Fibroblast of lung (primary cell): ENCODE measurements at regions not wholly inside any gene's neighbourhood (a gene's known extent, or its start where the extent isn't known, plus 50 kb on each side); places are given as distances from the start of the nearest gene placed in this dataset.

Experiments used
- DNase-seq, 2 donors: peaks; one replicate each; pipeline versions ENCODE4 v3.0.0 to v3.0.0-alpha.2; 2010; ENCODE audit warnings: low read depth in 2 of 2
- H2AFZ ChIP-seq: 2 replicates; pipeline ENCODE4 v1.5.1; 2012; ENCODE audit warnings: low read length, control low read depth, inconsistent platforms
- H3K27ac ChIP-seq: 2 replicates; pipeline ENCODE4 v1.5.1; 2011; ENCODE audit warnings: low read length, control low read depth; ENCODE audit not compliant: insufficient read depth
- H3K27me3 ChIP-seq: 2 replicates; pipeline ENCODE4 v1.5.1; 2011; ENCODE audit warnings: mild to moderate bottlenecking, low read length; ENCODE audit not compliant: control insufficient read depth, insufficient read depth
- H3K36me3 ChIP-seq: 2 replicates; pipeline ENCODE4 v1.5.1; 2011; ENCODE audit warnings: low read length; ENCODE audit not compliant: control insufficient read depth, insufficient read depth
- H3K4me1 ChIP-seq: 2 replicates; pipeline ENCODE4 v1.5.1; 2011; ENCODE audit warnings: low read length; ENCODE audit not compliant: control insufficient read depth, insufficient read depth; ENCODE audit errors: extremely low read depth
- H3K4me2 ChIP-seq: 2 replicates; pipeline ENCODE4 v1.5.1; 2011; ENCODE audit warnings: low read length, control low read depth; ENCODE audit not compliant: insufficient read depth; ENCODE audit errors: extremely low read depth
- H3K4me3 ChIP-seq, 4 experiments: fragments of 200-600 bp in 1 of 4; sonication (generic) in 1 of 4; replicated peaks in 1 of 4; 2 replicates each; pipeline ENCODE4 v1.5.1; 2011 to 2016; ENCODE audit warnings: low read length in 4 of 4, low read depth in 3 of 4, mild to moderate bottlenecking in 3 of 4, control low read depth in 2 of 4, inconsistent platforms in 1 of 4, mixed read lengths in 1 of 4; ENCODE audit not compliant: insufficient read depth in 1 of 4; ENCODE audit errors: control extremely low read depth in 1 of 4
- H3K79me2 ChIP-seq: 2 replicates; pipeline ENCODE4 v1.5.1; 2012; ENCODE audit warnings: mild to moderate bottlenecking, low read length, inconsistent platforms; ENCODE audit not compliant: control insufficient read depth, insufficient read depth
- H3K9ac ChIP-seq: 2 replicates; pipeline ENCODE4 v1.5.1; 2011; ENCODE audit warnings: mild to moderate bottlenecking, low read length, control low read depth; ENCODE audit not compliant: insufficient read depth
- H3K9me3 ChIP-seq: 2 replicates; pipeline ENCODE4 v1.5.1; 2012; ENCODE audit warnings: low read depth, low read length; ENCODE audit not compliant: control insufficient read depth, insufficient read depth
- H4K20me1 ChIP-seq: 2 replicates; pipeline ENCODE4 v1.5.1; 2011; ENCODE audit warnings: low read length; ENCODE audit not compliant: control insufficient read depth, insufficient read depth; ENCODE audit errors: extremely low read depth
- CTCF ChIP-seq, 2 donors: IDR thresholded peaks in 1 of 2; conservative IDR thresholded peaks in 1 of 2; 1 replicate in 1 of 2; 2 replicates in 1 of 2; pipeline ENCODE4 v1.5.1; 2011 to 2012; ENCODE audit warnings: low read length in 2 of 2, control low read depth in 1 of 2, inconsistent platforms in 1 of 2, low read depth in 1 of 2, mild to moderate bottlenecking in 1 of 2
- EZH2 ChIP-seq: IDR thresholded peaks from 2 replicates; pipeline ENCODE4 v1.5.1; 2012; ENCODE audit warnings: low read length, control low read depth, mild to moderate bottlenecking; ENCODE audit errors: missing control alignments

DNA sequence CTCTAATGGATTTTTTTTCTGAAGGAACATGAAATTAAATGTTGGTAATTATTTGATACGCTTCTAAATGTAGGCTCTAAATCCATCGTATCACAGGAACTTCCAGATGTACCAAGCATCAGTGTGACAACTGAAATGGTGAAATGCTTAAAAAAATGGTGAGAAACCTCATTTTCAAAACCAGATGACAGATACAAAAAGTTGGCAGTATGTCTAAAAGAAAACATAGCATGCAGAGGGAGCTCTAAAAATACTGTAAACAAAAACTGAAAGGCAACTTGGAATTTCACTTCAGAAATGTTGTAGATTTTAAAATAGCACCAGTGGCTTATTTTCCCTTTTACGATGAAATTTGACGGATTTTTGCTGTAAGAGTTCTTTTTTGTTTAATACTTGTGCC is 1043.6 kb upstream of the WWC1 start:
- no peaks in the 10 kb centered on the region for H3K4me1 ChIP-seq
- no peak overlapping the region for H3K4me3 ChIP-seq
- no peaks in the 10 kb centered on the region for H3K36me3 ChIP-seq
- no peak overlapping the region for H3K4me2 ChIP-seq
- H3K27ac ChIP-seq, result no peak overlapping the region
- H4K20me1 ChIP-seq, result no peaks in the 10 kb centered on the region
- no peaks in the 10 kb centered on the region for H3K79me2 ChIP-seq
- H3K9ac ChIP-seq, result no peak overlapping the region
- peak in 1 of 2 donors; percentile 58 for DNase-seq
- no peaks in the 10 kb centered on the region for H3K9me3 ChIP-seq
- H3K27me3 ChIP-seq, result no peaks in the 10 kb centered on the region
- H2AFZ ChIP-seq, result no peak overlapping the region
- TF ChIP-seq EZH2, result no peak
- no peak for TF ChIP-seq CTCF (conservative IDR thresholded peaks at IDR 0.05 in 1 of 2, IDR thresholded peaks at IDR 0.05 in 1 of 2; ENCODE audit: low read depth in 1 of 2, low read length in 2 of 2)

DNA sequence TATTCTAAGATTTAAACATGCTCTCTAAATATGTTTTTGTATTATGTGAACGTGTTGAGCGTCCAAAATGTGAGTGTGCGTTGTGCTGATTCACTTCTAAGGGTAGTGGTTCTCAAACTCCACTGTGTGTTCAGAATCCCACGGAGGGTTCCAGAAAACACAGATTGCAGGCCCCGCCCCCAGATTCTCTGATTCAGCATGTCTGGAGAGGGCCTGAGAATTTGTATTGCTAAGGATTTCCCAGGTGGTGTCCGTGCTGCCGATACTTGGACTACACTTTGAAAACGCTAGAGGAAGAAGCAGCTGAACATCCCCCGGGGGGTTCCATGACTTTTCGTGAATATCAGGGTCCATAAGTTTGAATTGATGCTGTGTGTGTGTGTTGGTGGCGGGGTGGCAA is 1043.2 kb upstream of the WWC1 start:
- Histone ChIP-seq H3K27me3 (no peaks in the 10 kb centered on the region), H3K4me1 (no peaks in the 10 kb centered on the region), H3K4me2 (no peak overlapping the region), H3K27ac (no peak overlapping the region), H4K20me1 (no peaks in the 10 kb centered on the region), H3K9me3 (no peaks in the 10 kb centered on the region), H3K36me3 (no peaks in the 10 kb centered on the region), H3K79me2 (no peaks in the 10 kb centered on the region), H2AFZ (no peak overlapping the region), H3K9ac (no peak overlapping the region), H3K4me3 (no peak overlapping the region)
- no peak for TF ChIP-seq CTCF (conservative IDR thresholded peaks at IDR 0.05 in 1 of 2, IDR thresholded peaks at IDR 0.05 in 1 of 2; ENCODE audit: low read depth in 1 of 2, low read length in 2 of 2)
- no peak for TF ChIP-seq EZH2
- no peak for DNase-seq

DNA sequence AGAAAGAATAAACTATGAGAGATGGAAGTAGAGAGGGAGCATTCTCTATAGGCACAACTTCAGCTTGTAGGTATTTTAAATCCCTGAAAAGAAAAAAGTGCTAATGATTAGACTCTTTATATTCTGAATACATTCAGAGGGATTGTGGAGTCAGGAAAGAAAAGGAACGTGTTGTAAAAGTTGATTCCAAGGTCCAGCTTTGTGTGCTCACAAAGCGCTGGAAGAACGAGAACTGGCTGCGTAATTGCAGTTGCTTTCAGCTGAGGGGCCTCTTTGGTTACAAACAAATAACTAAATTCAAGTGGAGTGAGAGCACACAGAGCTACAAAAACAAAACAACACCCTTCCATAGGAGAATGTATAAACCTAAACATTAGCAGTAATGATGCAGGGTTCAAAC is 1040.4 kb upstream of the WWC1 start:
- Histone ChIP-seq H2AFZ (no peak overlapping the region), H3K36me3 (no peaks in the 10 kb centered on the region), H3K4me3 (no peak overlapping the region), H3K4me2 (no peak overlapping the region), H4K20me1 (no peaks in the 10 kb centered on the region), H3K4me1 (no peaks in the 10 kb centered on the region), H3K27ac (no peak overlapping the region), H3K9ac (no peak overlapping the region), H3K79me2 (no peaks in the 10 kb centered on the region), H3K27me3 (no peaks in the 10 kb centered on the region), H3K9me3 (no peaks in the 10 kb centered on the region)
- DNase-seq, result no peak
- no peak for TF ChIP-seq EZH2
- no peak for TF ChIP-seq CTCF (conservative IDR thresholded peaks at IDR 0.05 in 1 of 2, IDR thresholded peaks at IDR 0.05 in 1 of 2; ENCODE audit: low read depth in 1 of 2, low read length in 2 of 2)
